Germinal center (tissue), 1 donor: ENCODE measurements at regions not wholly inside any gene's neighbourhood (a gene's known extent, or its start where the extent isn't known, plus 50 kb on each side); places are given as distances from the start of the nearest gene placed in this dataset.
"Not testable (repeated sequence)": the region's sequence is repeated elsewhere in the genome, so short reads cannot be mapped to it uniquely, and the experiment has no call there.

Experiments
- DNase-seq: peaks from one replicate; pipeline ENCODE4 v3.0.0; 2012; ENCODE audit warnings: mixed read lengths, low spot score

DNA sequence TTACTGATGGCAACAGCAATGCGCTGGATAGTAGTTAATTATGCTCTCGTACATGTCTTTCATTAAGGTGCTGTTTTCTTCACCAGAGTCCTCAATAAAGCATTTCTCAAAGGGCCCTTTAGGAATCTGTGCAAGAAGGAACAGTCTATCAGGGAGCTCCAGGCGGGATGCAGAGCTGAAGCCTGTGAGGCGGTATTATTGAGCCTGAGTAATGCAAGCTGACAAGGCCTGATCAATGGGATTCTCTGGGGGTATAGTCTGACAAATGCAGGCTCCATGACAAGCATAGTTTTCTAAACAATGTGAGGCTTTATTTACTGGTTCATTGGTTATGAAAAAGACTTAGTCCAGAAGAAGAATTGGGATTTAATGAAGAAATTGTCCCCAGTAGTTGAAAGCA lies 530.9 kb upstream of the CBLB start:
- DNase-seq, result no peak

DNA sequence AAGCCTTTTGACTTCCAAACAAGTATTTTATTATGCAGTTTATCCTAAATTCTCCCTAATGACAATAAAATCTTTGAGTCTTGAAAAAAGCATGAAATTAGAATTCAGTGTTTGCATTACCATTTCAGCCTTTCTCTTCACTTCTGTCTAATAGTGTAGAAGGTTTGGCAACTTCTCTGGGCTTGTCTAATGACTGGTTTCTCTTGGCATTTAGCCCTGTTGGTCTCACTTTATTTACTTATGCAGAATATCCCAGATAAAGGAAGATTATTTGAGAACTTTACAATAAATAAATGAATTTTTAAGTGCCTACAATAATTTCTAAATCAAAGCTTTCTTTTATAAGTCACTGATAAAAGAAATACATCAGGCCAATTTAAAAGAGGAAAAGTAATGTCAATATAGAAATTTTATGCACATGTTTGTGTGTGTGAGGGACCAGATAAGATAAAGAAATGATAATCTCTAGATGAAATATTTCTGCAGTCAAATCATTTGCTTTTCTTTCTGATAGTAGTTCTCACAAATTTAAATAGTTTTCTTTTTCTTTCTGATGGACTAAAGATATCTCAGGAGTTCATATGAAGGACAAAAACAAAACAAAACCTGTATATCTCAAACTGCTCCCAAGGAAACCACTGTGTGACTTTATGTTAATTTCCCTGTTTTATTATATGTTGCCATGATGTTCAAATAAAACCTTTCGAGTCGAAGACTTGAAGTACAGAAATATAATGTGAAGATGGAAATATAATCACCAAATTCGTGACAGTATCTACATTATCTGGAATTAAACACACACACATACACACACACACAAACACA lies 533.1 kb upstream of the CBLB start:
- no peak for DNase-seq

DNA sequence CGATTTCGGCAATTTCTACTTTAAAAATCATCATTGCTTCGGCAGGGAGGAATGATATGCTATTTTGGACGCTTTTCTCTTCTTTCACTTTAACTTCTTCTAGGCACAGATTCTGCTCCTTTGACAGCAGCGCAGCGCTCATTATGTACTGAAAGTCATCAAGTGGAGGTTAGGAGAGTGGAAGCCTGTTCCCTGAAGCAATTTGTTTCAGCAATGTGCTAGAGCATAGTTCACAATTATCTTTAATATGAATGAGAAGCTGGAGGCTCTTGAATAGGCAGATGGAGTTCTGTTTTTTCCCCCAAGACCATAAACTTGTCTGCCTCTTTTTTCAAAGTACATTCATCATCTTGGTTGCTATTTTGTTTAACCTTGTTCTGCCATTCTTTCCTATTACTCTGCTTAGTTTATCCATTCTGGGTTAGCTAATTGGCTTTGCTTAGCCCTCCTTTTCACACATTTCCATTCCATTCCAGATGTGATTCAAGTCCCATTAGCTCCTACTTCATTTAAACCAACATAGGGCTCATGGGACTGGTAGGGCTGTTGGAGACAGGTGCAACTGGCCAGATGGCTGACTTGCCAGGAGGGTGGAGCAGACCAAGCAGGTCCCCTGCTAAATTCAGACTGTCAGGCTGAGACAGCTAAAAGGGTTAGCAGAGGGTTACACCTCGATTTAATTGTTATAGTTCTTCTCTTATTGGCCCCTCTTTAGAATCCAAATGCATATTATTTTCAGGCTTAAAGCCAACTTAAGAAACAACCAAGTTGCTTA lies 534.7 kb upstream of the CBLB start:
- no peak for DNase-seq

- no peak for DNase-seq
These were observed 544.9 kb upstream of the CBLB start for GRCh38 chr3:106413683-106414082.

- no peak for DNase-seq
These were observed 551.8 kb upstream of the CBLB start for GRCh38 chr3:106420628-106421027.

DNA sequence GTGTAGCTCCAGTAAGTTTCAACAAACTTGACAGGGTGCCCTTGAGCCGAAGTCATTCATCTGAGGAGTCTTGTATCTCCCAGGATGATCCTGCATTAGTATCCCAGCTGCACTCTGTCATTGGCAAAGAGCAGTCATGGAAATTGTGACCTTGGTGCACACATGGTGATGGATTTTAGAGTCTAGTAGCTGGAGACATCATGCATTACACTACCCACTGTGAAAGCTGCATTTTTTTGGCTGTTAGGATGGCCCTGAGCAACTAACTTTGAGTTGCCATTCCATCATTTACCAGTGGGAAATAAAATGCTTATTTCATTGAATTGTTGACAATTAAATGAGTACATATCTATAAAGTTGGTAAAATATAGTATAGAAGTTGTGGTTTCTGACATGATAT lies 552.6 kb upstream of the CBLB start:
- no peak for DNase-seq

GRCh38 chr3:106421909-106422308 lies 553.1 kb upstream of the CBLB start:
- no peak for DNase-seq

- no peak for DNase-seq
These were observed 554.8 kb upstream of the CBLB start for GRCh38 chr3:106423321-106424225.

- DNase-seq, result no peak
These were observed 556.2 kb upstream of the CBLB start for GRCh38 chr3:106425026-106425425.

- no peak for DNase-seq
These were observed 557.1 kb upstream of the CBLB start for GRCh38 chr3:106425916-106426315.

GRCh38 chr3:106428565-106428994 lies 559.8 kb upstream of the CBLB start:
- DNase-seq, result no peak

GRCh38 chr3:106431721-106432120 lies 562.9 kb upstream of the CBLB start:
- DNase-seq, result no peak

DNA sequence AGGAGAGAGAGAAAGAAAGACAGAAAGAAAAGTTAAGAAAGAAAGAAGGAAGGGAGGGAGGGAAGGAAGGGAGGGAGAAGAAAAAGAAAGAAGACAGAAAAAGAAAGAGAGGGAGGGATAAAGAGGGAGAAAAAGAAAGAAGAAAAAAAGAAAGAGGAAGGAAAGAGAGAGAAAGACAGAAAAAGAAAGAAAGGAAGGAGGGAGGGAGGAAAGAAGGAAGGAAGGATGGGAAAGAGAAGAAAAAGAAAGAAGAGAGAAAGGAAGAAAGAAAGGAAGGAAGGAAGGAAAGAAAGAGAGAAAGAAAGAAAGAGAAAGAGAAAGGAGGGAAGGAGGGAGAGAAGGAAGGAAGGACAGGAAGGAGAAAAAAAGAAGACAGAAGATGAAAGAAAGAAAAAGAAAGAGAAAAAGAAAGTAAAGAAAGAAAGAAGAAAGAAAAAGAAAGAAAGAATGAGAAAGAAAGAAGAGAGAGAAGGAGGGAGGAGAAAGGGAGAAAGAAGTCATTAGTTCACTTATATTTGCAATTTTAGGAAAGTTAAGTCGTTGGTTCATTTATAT lies 567.2 kb upstream of the CBLB start:
- no peak for DNase-seq

DNA sequence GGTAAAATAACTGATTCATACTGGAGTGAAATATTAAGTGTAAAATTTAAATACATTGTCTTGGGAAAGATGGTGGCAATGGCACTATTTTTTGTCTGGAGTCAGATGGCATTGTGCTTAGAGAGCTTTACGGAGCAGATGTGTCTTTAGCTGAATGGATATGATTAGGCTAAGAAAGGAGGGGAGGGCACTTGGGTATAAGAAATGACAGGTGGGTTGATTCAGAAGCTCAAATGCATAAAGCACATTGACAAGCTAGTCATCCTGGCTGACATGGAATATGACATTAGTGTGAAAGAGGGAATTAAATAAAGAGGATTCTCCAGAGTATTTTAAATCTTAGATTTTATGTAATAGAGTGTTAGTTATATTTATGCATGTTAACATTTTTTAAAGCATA lies 570.1 kb upstream of the CBLB start:
- no peak for DNase-seq

- DNase-seq, result no peak
These were observed 571.9 kb upstream of the CBLB start for GRCh38 chr3:106440672-106441071.

GRCh38 chr3:106446271-106446670 lies 577.5 kb upstream of the CBLB start:
- no peak for DNase-seq

DNA sequence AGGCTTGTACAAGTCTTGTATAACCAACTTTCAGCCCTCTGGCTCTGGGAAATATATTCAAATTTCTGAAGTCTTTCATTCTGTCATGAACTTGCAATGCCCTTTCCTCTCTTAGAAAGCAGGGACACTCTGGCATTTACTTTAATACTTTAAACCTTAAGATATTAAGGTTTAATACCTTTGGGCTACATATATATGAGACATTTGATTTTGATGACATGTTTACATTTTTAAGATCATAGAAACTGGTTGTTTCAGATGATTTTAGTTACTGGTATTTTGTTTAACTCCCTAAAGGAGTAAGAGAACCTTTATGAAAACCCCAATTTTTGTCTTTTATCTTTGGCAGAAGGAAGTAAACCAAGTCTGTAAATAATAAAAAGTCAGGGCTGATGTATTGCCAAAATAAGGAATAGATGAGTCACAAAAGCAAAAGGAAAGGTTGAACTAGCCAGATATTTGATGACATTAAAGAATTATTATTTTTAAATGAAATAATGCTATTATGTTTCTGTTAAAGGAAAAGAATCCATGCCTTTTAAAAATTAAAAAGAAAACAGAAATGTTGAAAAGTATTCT lies 579.0 kb upstream of the CBLB start:
- DNase-seq, result no peak

GRCh38 chr3:106448372-106448966 lies 579.7 kb upstream of the CBLB start:
- DNase-seq, result not testable (repeated sequence)

- no peak for DNase-seq
These were observed 583.3 kb upstream of the CBLB start for GRCh38 chr3:106452096-106452495.

DNA sequence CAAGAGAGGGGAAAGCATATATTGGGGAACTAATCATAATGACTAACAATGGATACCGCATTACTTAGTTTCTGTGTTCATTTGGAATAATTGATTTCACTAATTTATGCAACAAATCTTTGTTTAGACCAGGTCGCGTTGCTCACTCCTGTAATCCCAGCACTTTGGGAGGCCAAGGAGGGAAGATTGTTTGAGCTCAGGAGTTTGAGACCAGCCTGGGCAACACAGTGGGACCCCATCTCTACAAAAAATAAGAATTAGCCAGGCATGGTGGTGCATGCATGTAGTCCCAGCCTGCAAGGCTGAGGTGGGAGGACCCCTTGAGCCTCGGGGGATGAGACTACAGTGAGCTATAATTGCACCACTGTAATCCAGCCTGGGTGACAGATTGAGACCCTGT lies 585.7 kb upstream of the CBLB start:
- DNase-seq, result no peak
